ENCODE measurements at regions not wholly inside any gene's neighbourhood (a gene's known extent, or its start where the extent isn't known, plus 50 kb on each side); places are given as distances from the start of the nearest gene placed in this dataset.
A peak's percentile ranks its signal among the peaks of the same experiment; 100 is the strongest.

DNA sequence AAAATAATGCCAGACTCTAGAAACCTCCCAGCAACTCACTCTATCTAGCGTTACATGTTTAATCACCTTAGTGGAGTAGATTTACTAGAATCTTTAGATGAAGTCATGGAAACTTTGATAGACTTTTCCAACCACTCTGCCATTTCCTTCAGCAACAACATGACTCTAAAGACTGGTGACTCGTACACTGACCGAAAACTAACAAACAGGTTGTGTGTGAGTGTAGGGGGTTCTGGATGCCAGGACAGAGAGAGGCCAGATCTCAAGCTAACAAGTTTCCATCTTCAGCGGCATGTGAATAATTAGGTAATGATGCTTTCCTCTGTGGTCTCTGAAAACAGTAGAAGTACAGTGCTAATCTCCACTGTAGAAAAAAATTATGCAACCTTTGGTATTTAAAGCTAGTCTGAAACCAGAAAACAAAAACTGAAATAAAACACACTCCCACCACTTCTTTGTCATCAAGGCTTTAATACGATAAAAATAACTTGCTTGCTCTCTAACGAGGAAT lies 286.4 kb downstream of the PRDM5 start:
- Histone ChIP-seq H3K36me3 (ENCODE audit: control insufficient read depth, insufficient read depth, low read length, severe bottlenecking) (no peaks in the 10 kb centered on the region), H3K4me1 (ENCODE audit: control insufficient read depth, insufficient read depth, low read length) (no peaks in the 10 kb centered on the region), H3K4me3 (ENCODE audit: low read length) (no peak overlapping the region), H3K9ac (ENCODE audit: low read length) (no peak overlapping the region), H3K27me3 (replicated peaks; ENCODE audit: control insufficient read depth, insufficient read depth, low read length) (no peaks in the 10 kb centered on the region), H3K9me3 (ENCODE audit: control insufficient read depth, low read length) (no peaks in the 10 kb centered on the region)
- DNase-seq (ENCODE audit: low read depth) = peak; percentile 7

DNA sequence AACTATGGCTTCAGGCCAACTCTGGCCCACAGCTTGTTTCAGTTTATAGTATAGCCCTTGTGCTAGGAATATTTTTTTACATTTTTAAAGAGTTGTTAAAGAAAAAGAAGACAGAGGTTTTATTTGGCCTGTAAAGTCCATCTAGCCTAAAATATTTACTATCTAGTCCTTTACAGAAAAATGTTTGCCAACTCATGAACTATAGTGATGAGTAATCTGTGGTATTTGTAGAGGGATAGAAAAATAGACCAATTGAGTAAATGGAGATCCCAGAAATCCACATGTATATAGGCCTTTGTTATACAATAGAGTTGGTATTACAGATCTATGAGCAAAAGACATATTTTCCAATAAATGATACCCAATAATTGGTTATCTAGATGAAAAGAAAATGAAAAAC lies 288.7 kb downstream of the PRDM5 start:
- Histone ChIP-seq H3K27me3 (replicated peaks; ENCODE audit: control insufficient read depth, insufficient read depth, low read length) (no peaks in the 10 kb centered on the region), H3K9me3 (ENCODE audit: control insufficient read depth, low read length) (no peaks in the 10 kb centered on the region), H3K4me1 (ENCODE audit: control insufficient read depth, insufficient read depth, low read length) (no peaks in the 10 kb centered on the region)

DNA sequence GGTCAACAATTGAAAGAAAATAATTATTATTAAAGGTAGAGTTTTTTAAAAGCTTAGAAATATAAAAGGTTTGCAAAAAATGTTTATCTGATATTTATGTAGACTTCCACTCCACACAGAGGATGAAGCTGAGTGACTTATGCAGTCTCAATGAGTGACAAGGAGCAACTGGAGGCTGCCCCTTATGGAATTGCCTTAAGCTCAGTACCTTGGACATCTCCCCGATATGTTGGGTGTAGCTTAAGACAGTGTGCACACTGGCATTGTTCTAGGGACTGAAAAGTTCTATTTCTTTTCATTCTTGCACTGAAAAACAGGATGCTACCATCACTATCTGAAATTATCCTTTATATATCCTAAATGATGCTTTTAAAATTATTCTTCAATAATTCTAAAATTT lies 292.1 kb downstream of the PRDM5 start:
- Histone ChIP-seq H3K9me3 (ENCODE audit: control insufficient read depth, low read length) (peaks cover 6% of the 10 kb centered on the region), H3K4me3 (ENCODE audit: low read length) (no peak overlapping the region), H3K9ac (ENCODE audit: low read length) (no peak overlapping the region), H3K27me3 (replicated peaks; ENCODE audit: control insufficient read depth, insufficient read depth, low read length) (no peaks in the 10 kb centered on the region), H3K4me1 (ENCODE audit: control insufficient read depth, insufficient read depth, low read length) (no peaks in the 10 kb centered on the region), H3K36me3 (ENCODE audit: control insufficient read depth, insufficient read depth, low read length, severe bottlenecking) (no peaks in the 10 kb centered on the region)
- no peak for DNase-seq (ENCODE audit: low read depth)

More for the DNA sequence above, 288.7 kb downstream of the PRDM5 start:
- DNase-seq (ENCODE audit: low read depth) = peak; percentile 15
- Histone ChIP-seq H3K9ac (ENCODE audit: low read length) (no peak overlapping the region), H3K36me3 (ENCODE audit: control insufficient read depth, insufficient read depth, low read length, severe bottlenecking) (no peaks in the 10 kb centered on the region), H3K4me3 (ENCODE audit: low read length) (no peak overlapping the region)

DNA sequence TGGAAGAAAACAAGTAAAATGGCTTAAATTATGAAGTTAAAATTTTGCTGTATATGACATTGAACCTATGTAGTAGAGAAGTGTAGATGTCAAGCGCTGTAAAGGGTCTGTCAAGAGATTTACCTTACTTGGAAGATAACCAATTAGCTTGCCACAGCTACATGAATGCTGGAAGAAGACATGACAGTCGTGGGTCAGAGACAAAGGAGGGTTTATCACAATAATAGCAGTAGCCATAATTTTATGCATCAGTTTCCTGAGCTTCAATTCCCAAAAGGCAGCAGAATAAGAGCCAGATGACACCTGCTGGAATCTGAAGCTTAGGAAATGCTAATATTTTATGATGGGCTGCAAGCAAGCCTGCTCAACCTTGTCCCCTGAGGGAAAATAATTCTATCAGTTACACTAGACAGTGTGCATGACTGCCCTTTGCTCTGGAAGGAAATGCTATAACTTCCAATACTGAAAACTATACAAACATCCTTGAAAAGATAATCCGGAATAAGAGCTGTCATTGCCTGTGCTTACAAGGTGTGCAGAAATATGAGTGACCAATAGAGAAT lies 292.9 kb downstream of the PRDM5 start:
- no peaks in the 10 kb centered on the region for H3K27me3 ChIP-seq (replicated peaks; ENCODE audit: control insufficient read depth, insufficient read depth, low read length)
- no peaks in the 10 kb centered on the region for H3K4me1 ChIP-seq (ENCODE audit: control insufficient read depth, insufficient read depth, low read length)
- no peak overlapping the region for H3K4me3 ChIP-seq (ENCODE audit: low read length)
- no peak overlapping the region for H3K9ac ChIP-seq (ENCODE audit: low read length)
- H3K9me3 ChIP-seq (ENCODE audit: control insufficient read depth, low read length) = peaks cover 6% of the 10 kb centered on the region
- no peak for DNase-seq (ENCODE audit: low read depth)
- no peaks in the 10 kb centered on the region for H3K36me3 ChIP-seq (ENCODE audit: control insufficient read depth, insufficient read depth, low read length, severe bottlenecking)

DNA sequence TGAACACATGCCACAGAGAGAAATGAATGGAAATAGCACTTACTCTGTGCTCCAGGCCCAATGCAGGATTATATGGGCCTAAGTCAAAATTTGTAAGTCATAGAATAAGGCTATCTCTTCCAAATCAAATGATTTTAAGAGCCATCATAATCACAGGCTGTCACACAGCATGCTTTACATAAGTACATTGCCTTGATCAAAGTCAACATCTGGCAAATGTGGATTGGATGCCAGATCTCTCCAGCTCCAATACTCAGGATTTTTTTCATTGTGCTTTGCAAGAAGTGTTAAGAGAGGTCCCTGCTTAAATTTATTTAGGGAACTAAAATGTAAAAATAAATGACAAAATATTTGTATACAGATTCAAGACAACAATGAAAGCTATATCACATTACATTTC lies 299.9 kb downstream of the PRDM5 start:
- Histone ChIP-seq H3K4me3 (ENCODE audit: low read length) (no peak overlapping the region), H3K27me3 (replicated peaks; ENCODE audit: control insufficient read depth, insufficient read depth, low read length) (no peaks in the 10 kb centered on the region), H3K36me3 (ENCODE audit: control insufficient read depth, insufficient read depth, low read length, severe bottlenecking) (no peaks in the 10 kb centered on the region), H3K9me3 (ENCODE audit: control insufficient read depth, low read length) (peaks cover under 1% of the 10 kb centered on the region), H3K9ac (ENCODE audit: low read length) (no peak overlapping the region), H3K4me1 (ENCODE audit: control insufficient read depth, insufficient read depth, low read length) (no peaks in the 10 kb centered on the region)
- DNase-seq (ENCODE audit: low read depth) = no peak

DNA sequence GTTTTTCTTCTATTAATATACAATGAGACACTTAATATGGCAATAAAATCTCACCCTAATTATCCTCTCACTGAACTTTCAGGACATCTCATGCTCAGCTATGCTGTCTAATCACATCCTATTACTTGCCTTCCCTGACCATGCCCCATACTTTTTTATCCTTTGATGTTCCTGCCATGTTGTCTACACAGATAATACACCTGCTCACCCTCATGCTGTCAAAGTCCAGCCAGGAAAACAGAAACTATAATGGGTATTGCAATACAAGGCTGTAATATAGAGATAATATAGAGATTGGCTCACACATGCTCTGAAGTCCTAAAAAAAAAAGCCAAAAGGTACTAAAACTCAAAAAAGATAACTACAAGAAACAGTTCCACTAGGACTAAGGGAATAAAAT lies 305.4 kb downstream of the PRDM5 start:
- no peak for DNase-seq (ENCODE audit: low read depth)
- Histone ChIP-seq H3K36me3 (ENCODE audit: control insufficient read depth, insufficient read depth, low read length, severe bottlenecking) (no peaks in the 10 kb centered on the region), H3K9me3 (ENCODE audit: control insufficient read depth, low read length) (no peaks in the 10 kb centered on the region), H3K27me3 (replicated peaks; ENCODE audit: control insufficient read depth, insufficient read depth, low read length) (no peaks in the 10 kb centered on the region), H3K9ac (ENCODE audit: low read length) (no peak overlapping the region), H3K4me3 (ENCODE audit: low read length) (no peak overlapping the region), H3K4me1 (ENCODE audit: control insufficient read depth, insufficient read depth, low read length) (no peaks in the 10 kb centered on the region)

DNA sequence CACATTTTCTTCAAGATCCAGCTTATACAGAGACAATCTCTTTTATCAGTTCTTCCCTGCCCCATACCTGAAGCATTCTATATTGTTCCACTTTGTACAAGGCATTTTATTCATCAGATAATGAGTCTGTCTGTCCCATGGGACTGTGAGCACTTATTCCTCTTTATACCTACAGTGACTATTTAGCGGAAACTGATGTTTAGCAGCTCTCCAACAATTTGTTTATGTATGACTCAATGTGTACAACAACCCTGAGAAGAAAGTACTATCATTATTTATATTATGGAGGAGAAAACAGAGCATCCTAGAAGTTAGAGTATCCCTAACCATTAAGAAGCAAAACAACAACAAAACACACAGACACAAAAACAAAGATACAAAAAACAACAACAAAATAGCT lies 306.5 kb downstream of the PRDM5 start:
- Histone ChIP-seq H3K4me1 (ENCODE audit: control insufficient read depth, insufficient read depth, low read length) (no peaks in the 10 kb centered on the region), H3K9me3 (ENCODE audit: control insufficient read depth, low read length) (no peaks in the 10 kb centered on the region), H3K27me3 (replicated peaks; ENCODE audit: control insufficient read depth, insufficient read depth, low read length) (no peaks in the 10 kb centered on the region), H3K9ac (ENCODE audit: low read length) (no peak overlapping the region), H3K36me3 (ENCODE audit: control insufficient read depth, insufficient read depth, low read length, severe bottlenecking) (no peaks in the 10 kb centered on the region), H3K4me3 (ENCODE audit: low read length) (no peak overlapping the region)
- no peak for DNase-seq (ENCODE audit: low read depth)

DNA sequence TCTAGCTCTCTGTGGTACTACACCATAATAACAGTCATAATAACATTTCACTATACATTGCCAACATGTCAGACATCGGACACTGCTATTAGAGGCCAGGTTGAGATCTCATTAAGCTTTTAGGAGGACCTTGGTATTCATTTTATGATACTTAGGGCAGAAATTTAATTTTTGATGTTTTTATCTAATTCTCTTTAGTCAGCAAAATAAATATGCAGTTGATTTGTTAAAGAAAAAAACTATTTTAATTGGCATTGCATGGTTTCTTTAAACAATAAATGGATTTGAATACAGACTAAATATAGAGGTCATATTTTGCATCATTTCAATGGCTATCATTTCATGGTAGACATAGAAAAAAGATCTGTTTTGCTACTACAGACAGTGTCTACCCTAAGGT lies 308.7 kb downstream of the PRDM5 start:
- H3K27me3 ChIP-seq (replicated peaks; ENCODE audit: control insufficient read depth, insufficient read depth, low read length) = no peaks in the 10 kb centered on the region
- no peak overlapping the region for H3K9ac ChIP-seq (ENCODE audit: low read length)
- no peak overlapping the region for H3K4me3 ChIP-seq (ENCODE audit: low read length)
- H3K36me3 ChIP-seq (ENCODE audit: control insufficient read depth, insufficient read depth, low read length, severe bottlenecking) = no peaks in the 10 kb centered on the region
- DNase-seq (ENCODE audit: low read depth) = no peak
- H3K9me3 ChIP-seq (ENCODE audit: control insufficient read depth, low read length) = no peaks in the 10 kb centered on the region
- H3K4me1 ChIP-seq (ENCODE audit: control insufficient read depth, insufficient read depth, low read length) = no peaks in the 10 kb centered on the region

DNA sequence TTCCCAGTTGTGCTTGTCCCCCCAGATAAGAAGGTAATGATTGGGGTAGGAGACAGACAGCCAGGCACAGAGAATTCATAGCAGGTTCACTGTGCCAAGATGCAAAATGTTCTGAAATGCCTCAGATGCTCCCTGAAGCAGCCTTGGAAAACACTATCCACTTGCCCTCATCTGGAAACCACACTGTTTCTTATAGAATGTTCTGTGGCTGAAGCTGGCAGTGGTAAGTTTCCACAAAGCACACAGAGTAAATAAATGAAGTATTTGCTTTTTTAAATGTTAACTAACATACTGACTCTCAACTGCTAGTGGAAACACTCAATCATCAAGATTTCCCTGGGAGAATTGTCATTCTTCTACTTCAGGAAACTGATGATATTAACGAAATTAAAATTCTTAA lies 311.4 kb downstream of the PRDM5 start:
- H3K27me3 ChIP-seq (replicated peaks; ENCODE audit: control insufficient read depth, insufficient read depth, low read length) = no peaks in the 10 kb centered on the region
- H3K9me3 ChIP-seq (ENCODE audit: control insufficient read depth, low read length) = peaks cover 2% of the 10 kb centered on the region
- H3K4me3 ChIP-seq (ENCODE audit: low read length) = no peak overlapping the region
- DNase-seq (ENCODE audit: low read depth) = peak; percentile 30
- H3K36me3 ChIP-seq (ENCODE audit: control insufficient read depth, insufficient read depth, low read length, severe bottlenecking) = no peaks in the 10 kb centered on the region
- no peak overlapping the region for H3K9ac ChIP-seq (ENCODE audit: low read length)
- H3K4me1 ChIP-seq (ENCODE audit: control insufficient read depth, insufficient read depth, low read length) = no peaks in the 10 kb centered on the region

DNA sequence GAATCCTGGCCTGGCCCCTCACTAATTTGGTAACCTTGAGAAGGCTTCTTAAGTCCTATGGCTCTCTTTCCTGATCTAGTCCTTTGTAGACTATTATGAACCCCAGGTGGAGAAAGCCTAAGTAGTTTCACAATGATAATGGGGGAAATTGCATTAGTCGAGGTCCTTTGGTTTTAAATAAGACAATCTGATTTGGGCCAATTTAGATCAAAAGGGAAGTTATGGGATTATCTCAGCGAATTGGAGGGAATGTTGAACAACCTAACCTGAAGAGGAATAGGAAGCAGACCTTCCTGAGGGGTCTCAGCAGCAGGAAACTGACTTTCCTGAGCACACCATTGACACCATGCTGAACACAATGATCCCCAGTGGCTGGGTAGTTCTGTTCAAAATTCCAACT lies 331.5 kb downstream of the PRDM5 start:
- DNase-seq (ENCODE audit: low read depth) = no peak
- Histone ChIP-seq H3K9ac (ENCODE audit: low read length) (no peak overlapping the region), H3K4me3 (ENCODE audit: low read length) (no peak overlapping the region), H3K9me3 (ENCODE audit: control insufficient read depth, low read length) (no peaks in the 10 kb centered on the region), H3K36me3 (ENCODE audit: control insufficient read depth, insufficient read depth, low read length, severe bottlenecking) (no peaks in the 10 kb centered on the region), H3K27me3 (replicated peaks; ENCODE audit: control insufficient read depth, insufficient read depth, low read length) (no peaks in the 10 kb centered on the region), H3K4me1 (ENCODE audit: control insufficient read depth, insufficient read depth, low read length) (peaks cover 8% of the 10 kb centered on the region)

DNA sequence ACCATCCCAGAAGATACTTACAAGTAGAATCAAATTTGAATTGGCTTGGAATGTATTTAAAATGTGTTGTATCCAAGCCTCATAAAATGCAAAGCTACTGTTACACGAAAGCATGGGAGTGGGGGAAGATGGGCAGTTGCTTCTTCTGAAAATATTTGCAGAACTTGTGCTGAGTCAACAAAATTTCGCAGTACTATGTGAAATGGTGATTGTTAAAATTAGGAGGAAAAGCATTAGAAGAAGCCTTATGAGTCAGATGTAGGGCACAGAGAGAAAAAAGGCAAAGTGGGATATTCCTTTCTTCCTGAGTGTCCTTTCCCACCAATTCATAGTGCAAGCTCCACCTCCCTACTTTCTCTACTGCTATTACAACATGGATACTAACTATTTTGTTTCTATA lies 332.7 kb downstream of the PRDM5 start:
- Histone ChIP-seq H3K4me1 (ENCODE audit: control insufficient read depth, insufficient read depth, low read length) (peaks cover 8% of the 10 kb centered on the region), H3K36me3 (ENCODE audit: control insufficient read depth, insufficient read depth, low read length, severe bottlenecking) (no peaks in the 10 kb centered on the region), H3K9ac (ENCODE audit: low read length) (no peak overlapping the region), H3K27me3 (replicated peaks; ENCODE audit: control insufficient read depth, insufficient read depth, low read length) (no peaks in the 10 kb centered on the region), H3K9me3 (ENCODE audit: control insufficient read depth, low read length) (no peaks in the 10 kb centered on the region), H3K4me3 (ENCODE audit: low read length) (no peak overlapping the region)
- DNase-seq (ENCODE audit: low read depth) = no peak

DNA sequence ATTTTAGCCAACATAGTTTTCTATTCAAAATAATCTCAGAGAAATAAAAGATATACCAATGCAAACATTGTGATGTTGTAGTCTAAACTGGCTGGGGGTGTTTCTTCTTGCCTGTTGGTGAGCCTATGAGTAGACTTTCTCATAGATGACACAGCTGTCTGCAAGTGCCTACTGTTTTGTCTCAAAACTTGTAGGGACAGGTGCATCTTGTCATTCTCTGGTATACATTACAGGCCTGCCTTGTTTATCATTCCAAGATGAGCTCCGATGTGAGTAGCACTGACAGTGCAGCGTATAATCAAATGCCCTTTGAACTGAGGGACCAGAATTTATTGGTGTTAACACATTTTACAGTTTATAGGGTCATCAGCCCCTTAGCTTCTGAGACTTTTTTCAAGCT lies 353.8 kb downstream of the PRDM5 start:
- no peaks in the 10 kb centered on the region for H3K27me3 ChIP-seq (replicated peaks; ENCODE audit: control insufficient read depth, insufficient read depth, low read length)

More for the DNA sequence above, 353.8 kb downstream of the PRDM5 start:
- no peak for DNase-seq (ENCODE audit: low read depth)
- Histone ChIP-seq H3K36me3 (ENCODE audit: control insufficient read depth, insufficient read depth, low read length, severe bottlenecking) (no peaks in the 10 kb centered on the region), H3K9me3 (ENCODE audit: control insufficient read depth, low read length) (no peaks in the 10 kb centered on the region), H3K4me3 (ENCODE audit: low read length) (no peak overlapping the region), H3K9ac (ENCODE audit: low read length) (no peak overlapping the region), H3K4me1 (ENCODE audit: control insufficient read depth, insufficient read depth, low read length) (no peaks in the 10 kb centered on the region)
